ENCODE measurements at regions not wholly inside any gene's neighbourhood (a gene's known extent, or its start where the extent isn't known, plus 50 kb on each side); places are given as distances from the start of the nearest gene placed in this dataset.

GRCh38 chr2:241959751-241960269 is 90.3 kb downstream of the RTP5 start:
- DNase-seq, result no peak
- intact Hi-C loops (cut with DNase I), result no loop called here
- Histone ChIP-seq H3K4me1 (replicated peaks in 1 of 2) (peaks cover 3% of the 10 kb centered on the region in 2 donors), H3K36me3 (replicated peaks in 1 of 2) (no peaks in the 10 kb centered on the region), H3K9me3 (replicated peaks in 1 of 3) (no peaks in the 10 kb centered on the region), H3K27me3 (no peaks in the 10 kb centered on the region), H3K27ac (peak overlapping the region in 1 of 5 donors; percentile 28), H3K4me3 (no peak overlapping the region)
- 59 to 65% (median 62%) methylated on average over 3 of the region's 3 CpGs for WGBS, 4 donors
- TF ChIP-seq, protein P1, sequence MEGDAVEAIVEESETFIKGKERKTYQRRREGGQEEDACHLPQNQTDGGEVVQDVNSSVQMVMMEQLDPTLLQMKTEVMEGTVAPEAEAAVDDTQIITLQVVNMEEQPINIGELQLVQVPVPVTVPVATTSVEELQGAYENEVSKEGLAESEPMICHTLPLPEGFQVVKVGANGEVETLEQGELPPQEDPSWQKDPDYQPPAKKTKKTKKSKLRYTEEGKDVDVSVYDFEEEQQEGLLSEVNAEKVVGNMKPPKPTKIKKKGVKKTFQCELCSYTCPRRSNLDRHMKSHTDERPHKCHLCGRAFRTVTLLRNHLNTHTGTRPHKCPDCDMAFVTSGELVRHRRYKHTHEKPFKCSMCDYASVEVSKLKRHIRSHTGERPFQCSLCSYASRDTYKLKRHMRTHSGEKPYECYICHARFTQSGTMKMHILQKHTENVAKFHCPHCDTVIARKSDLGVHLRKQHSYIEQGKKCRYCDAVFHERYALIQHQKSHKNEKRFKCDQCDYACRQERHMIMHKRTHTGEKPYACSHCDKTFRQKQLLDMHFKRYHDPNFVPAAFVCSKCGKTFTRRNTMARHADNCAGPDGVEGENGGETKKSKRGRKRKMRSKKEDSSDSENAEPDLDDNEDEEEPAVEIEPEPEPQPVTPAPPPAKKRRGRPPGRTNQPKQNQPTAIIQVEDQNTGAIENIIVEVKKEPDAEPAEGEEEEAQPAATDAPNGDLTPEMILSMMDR (IDR thresholded peaks at IDR 0.05), result no peak
- no peak for TF ChIP-seq POLR2A (IDR thresholded peaks at IDR 0.05)

- H3K36me3 ChIP-seq (replicated peaks in 1 of 2), result no peaks in the 10 kb centered on the region
- H3K9me3 ChIP-seq (replicated peaks in 1 of 3), result no peaks in the 10 kb centered on the region
- H3K4me1 ChIP-seq (replicated peaks in 1 of 2), result peaks cover 9 to 10% of the 10 kb centered on the region in 2 donors
- intact Hi-C loops (cut with DNase I), result no loop called here
- DNase-seq, result no peak
- no peaks in the 10 kb centered on the region for H3K27me3 ChIP-seq
- 92 to 97% (median 94%) methylated on average over 5 to 9 of the region's 9 CpGs for WGBS, 4 donors
- H3K4me3 ChIP-seq, result no peak overlapping the region
- H3K27ac ChIP-seq, result no peak overlapping the region
- TF ChIP-seq, protein P1 (IDR thresholded peaks at IDR 0.05), result no peak
- no peak for TF ChIP-seq POLR2A (IDR thresholded peaks at IDR 0.05)
Measured at GRCh38 chr2:241961454-241961853, 91.9 kb downstream of the RTP5 start.

- peak in 3 of 7 donors; percentile 29 to 55 (median 47) for DNase-seq
- no peaks in the 10 kb centered on the region for H3K36me3 ChIP-seq (replicated peaks in 1 of 2)
- intact Hi-C loops (cut with DNase I), result no loop called here
- TF ChIP-seq POLR2A (IDR thresholded peaks at IDR 0.05), result no peak
- TF ChIP-seq, protein P1 (IDR thresholded peaks at IDR 0.05), result no peak
- peaks cover 9 to 10% of the 10 kb centered on the region in 2 donors for H3K4me1 ChIP-seq (replicated peaks in 1 of 2)
- 43 to 55% (median 46%) methylated on average over 7 of the region's 7 CpGs for WGBS, 4 donors
- no peak overlapping the region for H3K4me3 ChIP-seq
- no peaks in the 10 kb centered on the region for H3K9me3 ChIP-seq (replicated peaks in 1 of 3)
- no peaks in the 10 kb centered on the region for H3K27me3 ChIP-seq
- H3K27ac ChIP-seq, result peak overlapping the region in 2 of 5 donors; percentile 1 to 38
Measured at GRCh38 chr2:241964133-241964532, 94.6 kb downstream of the RTP5 start.

DNA sequence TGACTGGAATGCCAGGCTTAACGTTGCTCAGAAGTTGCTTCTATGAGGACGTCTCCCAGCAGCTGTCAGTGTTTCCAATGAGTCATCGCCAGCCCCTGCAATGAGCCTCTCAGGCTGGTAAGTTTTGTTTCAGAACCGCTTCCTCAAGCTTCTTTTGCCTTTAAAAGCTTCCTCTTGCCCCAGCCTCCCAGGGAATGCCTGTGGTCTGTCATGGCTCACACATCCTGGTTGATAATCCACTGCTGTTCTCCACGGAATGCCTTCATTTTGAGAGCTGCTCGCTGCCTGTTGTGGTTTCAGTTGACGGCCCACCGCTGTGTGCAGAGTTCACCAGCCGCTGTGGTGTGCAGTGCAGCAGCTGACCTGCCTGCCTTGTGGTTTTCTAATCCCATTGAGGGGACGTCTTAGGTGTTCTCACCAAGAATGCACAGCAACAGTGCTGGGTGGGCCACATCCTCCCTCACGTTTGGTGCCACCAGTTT is 96.4 kb downstream of the RTP5 start:
- peak; percentile 42 to 86 (median 75) for DNase-seq
- peak overlapping the region in 1 of 4 donors; percentile 5 for H3K4me3 ChIP-seq
- peaks cover 6 to 10% of the 10 kb centered on the region in 2 donors for H3K4me1 ChIP-seq (replicated peaks in 1 of 2)
- no peaks in the 10 kb centered on the region for H3K9me3 ChIP-seq (replicated peaks in 1 of 3)
- WGBS, 4 donors, result 26 to 37% (median 31%) methylated on average over 11 of the region's 11 CpGs
- H3K27me3 ChIP-seq, result no peaks in the 10 kb centered on the region
- H3K36me3 ChIP-seq (replicated peaks in 1 of 2), result no peaks in the 10 kb centered on the region
- intact Hi-C loops (cut with DNase I), result no loop called here
- peak in 1 of 2 donors; percentile 8 for TF ChIP-seq POLR2A (IDR thresholded peaks at IDR 0.05)
- TF ChIP-seq, protein P1 (IDR thresholded peaks at IDR 0.05), result no peak
- peak overlapping the region in 4 of 5 donors; percentile 6 to 53 (median 42) for H3K27ac ChIP-seq

Data from adrenal gland (tissue), 9 donors.